ENCODE measurements at regions not wholly inside any gene's neighbourhood (a gene's known extent, or its start where the extent isn't known, plus 50 kb on each side); places are given as distances from the start of the nearest gene placed in this dataset.
A peak's percentile ranks its signal among the peaks of the same experiment; 100 is the strongest.
"Not testable (repeated sequence)": the region's sequence is repeated elsewhere in the genome, so short reads cannot be mapped to it uniquely, and the experiment has no call there.

DNA sequence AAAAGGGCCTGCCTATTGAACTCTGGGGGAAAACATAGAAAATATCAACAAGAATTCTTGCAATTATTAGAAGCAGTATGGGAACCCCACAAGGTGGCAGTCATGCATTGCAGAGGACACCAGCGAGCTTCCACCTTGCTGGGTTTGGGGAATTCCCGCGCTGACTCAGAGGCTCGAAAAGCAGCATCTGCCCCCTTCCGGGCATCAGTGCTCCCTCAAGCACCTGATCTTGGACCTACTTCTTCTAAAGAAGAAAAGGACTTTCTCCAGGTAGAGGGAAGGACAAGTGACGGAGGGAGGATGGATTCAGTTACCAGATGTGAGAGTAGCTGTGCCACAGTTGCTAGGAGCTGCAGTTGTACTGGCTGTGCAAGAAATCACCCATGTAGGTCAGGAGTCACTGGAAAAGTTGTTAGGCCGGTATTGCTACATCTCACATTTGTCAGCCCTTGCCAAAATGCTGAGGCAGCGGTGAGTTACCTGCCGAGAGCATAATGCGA, 415.7 kb downstream of the DIRAS2 start:
- not testable (repeated sequence) for DNase-seq

DNA sequence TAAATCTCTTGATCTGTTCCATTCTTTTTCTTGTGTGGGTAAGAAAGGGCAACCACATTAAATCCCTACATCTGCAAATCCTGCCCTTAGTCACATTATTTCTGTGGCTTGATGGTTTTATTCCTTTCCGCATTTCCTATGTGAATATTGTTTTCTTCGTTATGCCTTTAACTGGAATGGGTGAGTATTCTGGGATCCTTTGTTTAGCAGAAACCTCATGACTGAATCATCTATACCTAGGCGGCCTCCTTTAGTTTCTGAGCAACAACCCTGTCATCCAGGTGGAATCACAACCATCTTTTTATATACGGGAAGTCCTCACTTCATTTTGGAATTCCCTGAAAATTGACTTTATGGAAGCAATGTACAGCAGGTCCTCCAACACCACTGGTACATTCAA, 409.5 kb downstream of the DIRAS2 start:
- ATAC-seq; DNase-seq; intact Hi-C loops (cut with DNase I): not testable (repeated sequence)

More for the DNA sequence above, 415.7 kb downstream of the DIRAS2 start:
- intact Hi-C loops (cut with DNase I) = loop anchor here (10.0 kb wide), 1 partner anchor 648 kb away; no protein-coding TSS in a partner anchor
- not testable (repeated sequence) for ATAC-seq

DNA sequence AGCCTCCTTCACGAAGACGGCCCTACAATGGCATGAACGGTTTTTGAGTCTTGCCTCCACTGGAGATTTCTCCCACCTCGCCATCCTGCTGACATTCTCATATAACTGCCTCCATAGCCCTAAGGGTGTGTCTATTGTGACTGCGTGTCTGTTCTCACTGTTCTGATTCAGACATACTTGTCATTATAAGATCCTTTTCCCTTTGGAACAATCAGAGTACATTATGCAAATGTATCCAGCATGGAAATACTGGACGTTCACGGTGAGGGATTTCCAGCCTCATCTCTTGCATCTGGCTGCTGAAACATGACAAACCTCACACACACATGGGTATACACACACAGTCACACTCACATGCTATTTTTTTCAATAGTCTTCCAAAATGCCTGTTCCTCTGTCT, 402.1 kb downstream of the DIRAS2 start:
- intact Hi-C loops (cut with DNase I) = no loop called here
- DNase-seq (no peak), ATAC-seq (no peak)

DNA sequence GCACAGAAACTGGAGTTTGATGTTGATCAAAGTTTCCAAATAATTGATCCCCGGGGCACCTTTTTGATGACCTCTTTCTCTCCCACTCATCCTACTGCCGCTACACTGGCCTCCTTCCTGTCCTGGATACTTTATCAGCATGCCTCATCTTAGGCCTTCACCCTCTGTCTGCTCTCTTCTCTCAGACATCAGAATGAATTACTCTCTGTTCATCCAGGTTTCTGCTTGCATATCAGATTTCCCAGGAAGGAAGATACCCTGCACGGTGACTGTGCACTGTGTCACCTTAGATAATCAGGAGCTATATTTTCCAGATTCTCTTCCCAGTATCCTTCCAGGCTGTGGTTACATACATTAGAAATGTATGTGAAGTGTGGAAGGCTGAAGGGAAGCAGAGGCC, 397.0 kb downstream of the DIRAS2 start:
- no peak for ATAC-seq
- DNase-seq = no peak

DNA sequence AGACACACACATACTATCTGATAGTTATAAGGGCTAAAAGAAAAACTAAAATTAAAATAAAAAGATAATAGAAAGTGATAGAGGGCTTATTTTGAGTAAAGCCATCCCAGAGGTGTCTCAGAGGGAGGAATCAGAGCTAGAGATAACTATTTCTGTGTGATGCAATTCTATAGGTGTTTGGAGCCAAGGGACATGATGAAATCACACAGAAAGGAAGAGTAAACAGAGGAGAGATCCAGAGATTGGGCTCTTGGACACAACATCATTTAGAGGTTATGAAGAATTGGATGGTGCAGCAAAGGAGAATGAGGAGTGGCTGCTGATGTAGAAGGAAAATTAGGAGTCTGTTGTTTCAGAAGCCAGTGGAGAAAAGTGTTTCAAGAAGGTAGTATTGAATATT, 393.5 kb downstream of the DIRAS2 start:
- intact Hi-C loops (cut with DNase I) = no loop called here
- ATAC-seq = no peak
- no peak for DNase-seq

More for the DNA sequence above, 397.0 kb downstream of the DIRAS2 start:
- intact Hi-C loops (cut with DNase I) = no loop called here

DNA sequence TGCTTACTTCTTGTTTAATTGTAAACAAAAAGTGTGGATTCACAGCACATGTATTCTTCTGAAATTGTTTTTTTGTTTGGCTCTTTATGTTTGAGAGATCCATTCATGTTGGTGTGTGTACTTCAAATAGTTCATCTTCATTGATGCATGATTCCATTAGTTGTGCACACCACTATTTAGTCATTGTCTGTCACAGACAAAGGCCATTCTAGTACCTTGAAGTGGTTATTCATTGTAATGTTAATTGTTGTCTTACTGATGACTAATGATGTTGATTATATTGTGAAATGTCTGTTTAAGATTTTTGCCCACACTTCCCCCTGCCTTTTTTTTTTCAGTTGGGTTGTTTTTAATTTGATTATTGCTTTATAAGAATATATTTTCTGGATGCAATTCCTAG, 391.3 kb downstream of the DIRAS2 start:
- intact Hi-C loops (cut with DNase I) = no loop called here
- ATAC-seq (no peak), DNase-seq (no peak)

DNA sequence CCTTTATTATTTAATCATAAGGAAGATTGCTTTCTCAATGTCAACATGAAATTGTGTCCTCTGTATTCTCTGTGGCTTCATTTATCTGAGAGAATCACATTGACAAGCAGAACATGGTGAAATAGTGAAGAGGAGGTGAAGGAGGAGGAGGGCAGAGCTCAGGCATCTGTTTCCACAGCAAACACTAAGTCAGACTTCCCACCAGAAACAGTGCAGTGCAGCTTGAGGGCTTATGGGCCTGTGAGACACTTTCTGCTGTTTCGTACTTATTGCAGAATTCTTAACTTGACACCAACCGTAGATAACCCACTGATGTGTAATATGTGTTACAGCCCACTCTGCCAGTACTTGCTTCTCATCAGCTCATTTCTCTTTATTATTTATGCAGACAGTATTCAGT, 386.3 kb downstream of the DIRAS2 start:
- ATAC-seq (no peak), DNase-seq (no peak)
- intact Hi-C loops (cut with DNase I) = no loop called here

DNA sequence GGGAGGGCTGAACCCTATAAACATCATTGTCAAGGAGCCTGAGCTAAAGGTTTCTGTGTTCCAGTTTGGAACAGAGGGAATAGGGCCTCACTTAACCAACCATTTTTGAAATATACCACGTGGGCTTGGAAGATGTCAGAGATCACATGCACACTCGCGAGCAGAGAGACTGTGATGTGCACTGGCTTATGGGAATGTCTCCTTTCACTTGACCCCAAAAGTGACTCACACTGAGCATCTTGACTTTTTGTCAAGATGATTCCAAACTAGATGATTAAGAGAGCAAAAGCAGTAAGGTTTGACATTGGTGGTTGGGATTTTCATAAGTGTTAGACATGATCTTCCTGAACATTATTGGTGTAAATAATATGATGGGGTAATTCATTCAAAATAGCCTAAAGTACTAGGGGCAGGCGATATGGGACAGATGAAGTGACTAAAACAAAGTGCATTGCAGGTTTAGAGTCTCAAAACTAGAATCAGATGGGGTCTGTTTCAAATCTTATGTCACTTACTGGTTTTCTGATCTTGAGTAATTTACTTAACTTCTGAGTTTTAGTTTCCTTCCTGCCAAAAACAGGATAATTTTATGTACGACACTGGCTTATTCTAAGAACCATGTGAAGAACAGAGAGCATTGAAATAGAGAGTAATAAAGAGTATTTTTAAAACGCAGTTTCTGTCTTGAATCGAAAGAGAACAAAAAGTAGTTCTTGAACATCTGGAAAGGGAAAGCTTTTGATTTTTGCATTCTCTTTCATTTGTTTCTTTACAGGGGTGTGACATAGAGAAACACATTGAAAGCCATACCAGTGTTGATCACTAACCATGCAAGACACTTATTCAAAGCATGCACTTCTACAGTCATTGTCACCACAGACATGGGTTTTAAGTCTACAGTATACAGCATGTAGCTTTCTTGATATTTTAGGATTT, 383.0 kb downstream of the DIRAS2 start:
- ATAC-seq (no peak), DNase-seq (no peak)
- intact Hi-C loops (cut with DNase I) = no loop called here

DNA sequence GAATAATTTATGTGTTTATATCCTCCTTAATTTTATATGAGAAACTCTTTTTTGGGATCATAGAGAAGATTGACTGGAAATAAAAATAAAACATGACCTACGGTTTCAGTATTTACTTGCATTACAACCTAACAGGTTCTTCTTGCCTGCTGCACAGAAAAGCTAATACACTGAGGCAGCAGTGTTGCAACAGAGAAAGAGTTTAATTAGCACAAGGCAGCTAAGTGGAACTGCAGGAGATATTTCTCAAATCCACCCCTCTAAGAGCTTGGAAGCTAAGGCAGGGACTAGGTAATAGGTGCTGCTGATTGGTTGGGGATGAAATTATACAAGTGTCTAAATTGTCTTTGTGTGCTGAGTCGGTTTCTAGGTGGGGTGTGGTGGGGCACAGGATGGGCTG, 380.9 kb downstream of the DIRAS2 start:
- intact Hi-C loops (cut with DNase I) = no loop called here
- ATAC-seq (no peak), DNase-seq (no peak)

DNA sequence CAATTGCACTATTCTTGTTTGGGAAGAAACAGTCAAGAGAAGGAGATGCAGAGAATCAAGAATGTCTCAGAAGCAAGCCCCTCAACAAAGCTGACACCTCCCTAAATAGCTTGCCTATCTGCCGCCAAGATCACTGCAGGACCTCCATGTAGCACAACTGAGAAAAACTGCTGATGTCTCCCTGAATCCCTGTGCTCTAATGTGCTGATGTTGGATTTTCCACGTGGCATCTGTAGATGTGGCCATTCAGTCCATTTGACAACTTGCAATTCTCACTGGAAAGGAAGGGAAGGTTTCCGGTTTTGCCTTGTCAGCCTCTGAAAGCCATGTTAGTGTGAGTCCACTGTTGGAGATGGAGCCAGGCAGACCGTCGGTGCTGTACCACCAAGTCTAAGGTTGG, 374.0 kb downstream of the DIRAS2 start:
- intact Hi-C loops (cut with DNase I) = no loop called here
- no peak for ATAC-seq

DNA sequence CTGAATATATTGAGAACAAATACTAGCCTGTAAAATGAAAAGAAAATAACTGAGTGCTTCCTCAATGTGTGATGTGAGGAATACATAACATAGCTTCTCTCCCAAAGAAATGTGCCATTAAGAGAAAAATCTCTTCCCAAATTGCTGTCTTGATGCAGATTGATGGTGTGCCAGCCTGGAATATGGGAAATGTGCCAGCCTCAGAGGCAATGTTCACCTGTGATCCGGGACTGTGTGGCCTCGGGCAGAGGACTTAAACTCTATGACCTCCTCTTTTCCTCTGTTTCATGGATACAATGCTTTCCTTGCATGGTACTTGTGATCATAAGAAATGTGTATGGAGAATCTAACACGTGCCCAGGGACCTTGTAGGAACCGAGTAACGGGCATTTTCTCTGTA, 370.9 kb downstream of the DIRAS2 start:
- ATAC-seq (no peak), DNase-seq (no peak)
- intact Hi-C loops (cut with DNase I) = no loop called here

More for the DNA sequence above, 374.0 kb downstream of the DIRAS2 start:
- DNase-seq = no peak

DNA sequence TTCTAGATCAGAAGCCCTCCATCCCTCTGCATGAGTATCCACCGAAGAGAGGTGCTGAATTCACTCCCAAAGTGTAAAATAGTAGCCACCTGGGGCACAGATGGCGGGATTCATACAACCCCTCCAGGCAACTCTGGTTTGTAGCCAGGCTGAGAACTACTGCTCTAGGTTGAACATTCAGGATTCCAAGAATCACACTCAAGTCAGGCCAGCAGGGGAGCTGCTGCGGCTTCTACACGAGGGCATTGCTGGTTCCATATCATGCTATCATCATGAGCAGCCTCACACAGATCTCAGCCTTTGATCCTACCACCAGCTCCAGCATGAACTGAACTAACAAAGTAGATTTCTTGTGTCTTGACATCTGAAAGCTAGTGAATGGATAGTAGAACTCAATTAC, 367.9 kb downstream of the DIRAS2 start:
- ATAC-seq (no peak), DNase-seq (no peak)
- intact Hi-C loops (cut with DNase I) = no loop called here

DNA sequence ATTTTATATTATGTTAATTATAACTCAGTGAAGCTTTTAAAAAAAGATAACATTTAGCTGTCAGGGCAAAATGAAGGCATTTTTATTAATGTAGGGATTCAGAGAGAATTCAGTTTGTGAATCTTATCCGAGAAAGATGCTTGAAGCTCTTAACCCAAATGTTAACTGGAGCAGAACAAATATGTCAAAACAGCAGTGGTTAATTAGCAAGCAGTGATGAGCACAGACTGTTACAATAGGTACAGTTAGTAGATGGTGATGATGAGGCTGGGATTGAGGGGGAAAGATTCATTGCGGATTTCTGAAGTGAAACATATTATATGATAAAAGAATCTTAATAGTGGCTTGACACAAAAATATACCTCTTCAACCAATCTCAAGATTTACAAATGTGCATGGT, 356.7 kb downstream of the DIRAS2 start:
- DNase-seq (no peak), ATAC-seq (no peak)
- intact Hi-C loops (cut with DNase I) = no loop called here

DNA sequence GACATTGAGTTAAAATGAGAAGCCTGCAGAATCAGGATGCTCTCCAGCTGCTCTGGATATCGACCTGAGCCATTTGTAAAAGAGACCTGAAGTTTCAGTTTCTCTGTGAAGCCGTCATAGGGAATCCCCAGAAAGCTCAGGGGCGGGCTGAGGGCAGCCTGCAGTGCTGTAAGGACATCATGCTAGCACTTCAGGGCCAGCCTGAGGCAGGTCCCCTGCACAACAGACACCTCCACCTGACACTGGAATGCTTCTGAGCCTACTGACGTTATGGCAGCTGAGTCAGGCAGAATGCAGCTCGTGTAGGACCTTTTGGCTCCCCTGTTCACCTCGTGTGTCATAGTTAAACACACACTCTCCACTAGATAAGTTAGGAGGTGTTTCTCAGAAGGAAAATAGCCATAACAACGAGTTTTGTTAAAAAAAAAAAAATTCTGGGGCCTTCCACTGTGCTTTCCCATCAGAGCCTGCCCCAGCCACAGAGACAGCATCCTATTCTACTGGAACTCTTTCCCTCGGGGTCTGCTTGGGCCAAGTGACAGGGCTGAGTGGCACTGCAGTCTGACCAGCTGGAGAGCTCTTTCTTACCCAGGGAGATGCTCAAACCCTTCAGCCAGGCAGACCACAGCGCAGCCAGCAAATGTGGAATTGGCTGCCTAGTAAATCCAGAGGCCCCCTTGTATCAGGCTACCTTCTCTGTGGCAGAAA, 354.9 kb downstream of the DIRAS2 start:
- DNase-seq (no peak), ATAC-seq (no peak)
- intact Hi-C loops (cut with DNase I) = no loop called here

DNA sequence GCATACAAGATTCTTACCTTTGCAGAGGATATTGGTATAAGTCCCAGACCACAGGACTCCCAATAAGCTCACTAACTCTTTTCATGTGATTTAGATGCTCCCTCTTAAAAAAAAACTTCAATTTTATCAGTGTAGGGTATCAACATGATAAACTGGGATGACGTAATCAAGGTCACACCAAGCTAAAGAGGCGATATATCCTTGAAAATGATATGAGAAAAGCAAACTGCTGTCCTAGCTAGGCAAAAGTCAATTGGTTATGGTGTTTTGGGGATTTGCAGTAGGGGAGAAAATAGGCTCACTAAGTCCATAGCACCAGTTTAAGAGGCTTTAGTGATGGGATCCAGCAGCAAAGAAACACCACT, 354.4 kb downstream of the DIRAS2 start:
- DNase-seq (no peak), ATAC-seq (no peak)
- intact Hi-C loops (cut with DNase I) = no loop called here

DNA sequence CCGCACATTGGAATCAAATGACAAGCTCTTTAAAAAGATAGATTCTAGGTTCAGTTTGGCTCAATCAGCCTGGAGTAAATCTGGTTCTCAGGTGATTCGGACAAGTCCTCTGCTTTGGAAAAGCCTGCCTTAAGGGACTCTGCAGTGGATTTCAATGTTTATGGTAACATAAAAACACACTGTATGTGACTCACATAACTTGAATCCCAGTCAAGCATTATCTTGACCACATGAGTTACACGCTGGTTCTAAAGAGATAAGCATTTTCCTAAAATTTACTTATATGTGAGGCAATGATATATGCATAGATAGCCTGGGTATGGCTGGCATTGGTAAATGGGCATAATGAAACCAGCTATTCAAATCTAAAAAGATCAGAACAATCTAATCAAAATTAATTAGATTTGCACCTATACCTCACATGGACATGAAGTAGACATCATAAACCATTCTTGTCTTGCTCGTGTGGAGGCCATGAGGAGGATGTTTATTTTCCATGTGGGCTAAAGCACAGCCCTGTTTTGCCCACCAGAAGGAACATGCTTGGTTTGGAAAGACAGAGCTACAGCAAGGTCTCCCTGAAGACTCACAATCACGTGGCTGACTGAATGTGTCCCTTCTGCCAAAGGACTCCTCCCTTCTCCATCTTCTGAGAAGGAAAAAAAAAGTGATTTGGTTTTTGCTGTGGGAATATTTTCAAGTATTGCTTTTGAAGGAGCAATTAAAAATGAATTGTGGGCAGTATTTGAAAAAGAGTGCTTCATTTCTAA, 351.7 kb downstream of the DIRAS2 start:
- intact Hi-C loops (cut with DNase I) = no loop called here
- no peak for DNase-seq
- peak in 1 of 2 donors; percentile 27 for ATAC-seq

DNA sequence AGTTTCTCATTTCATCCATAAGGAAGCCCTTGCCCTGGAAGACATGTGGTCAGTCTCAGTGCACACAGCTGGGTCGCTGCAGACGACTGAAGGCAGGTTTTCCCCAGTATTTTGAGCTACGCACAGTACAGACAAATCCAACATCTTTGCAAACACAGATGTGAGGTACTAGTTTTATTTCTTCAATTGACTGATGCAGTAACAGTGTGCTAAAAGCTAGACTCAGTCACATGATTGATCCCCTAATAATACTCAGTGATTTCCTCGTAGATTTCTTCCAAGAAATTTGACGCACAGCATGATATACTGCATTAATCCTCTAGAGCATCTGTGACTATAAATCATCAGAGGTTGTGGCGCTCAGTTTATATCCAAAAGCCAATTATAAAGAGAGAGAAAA, 346.1 kb downstream of the DIRAS2 start:
- no peak for ATAC-seq
- DNase-seq = no peak
- intact Hi-C loops (cut with DNase I) = no loop called here

DNA sequence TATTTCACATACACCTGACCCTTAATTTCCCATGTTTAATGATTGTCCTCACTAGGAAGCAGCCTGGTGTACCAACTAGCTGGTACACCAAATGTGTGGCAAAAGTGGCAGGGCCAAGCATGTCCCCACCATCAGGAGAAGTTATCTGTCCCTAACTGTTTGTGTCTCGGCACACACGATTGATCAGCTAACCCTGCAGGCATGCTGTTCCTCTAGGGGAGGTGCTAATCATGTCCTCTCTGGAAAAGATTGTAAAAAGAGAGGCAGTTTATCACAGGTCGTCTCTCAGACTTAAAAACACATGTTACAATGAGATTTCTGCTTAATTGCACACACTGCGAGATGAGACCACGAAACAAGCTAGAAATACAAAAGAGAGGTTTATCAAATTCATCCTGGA, 342.7 kb downstream of the DIRAS2 start:
- ATAC-seq (no peak), DNase-seq (no peak)

DNA sequence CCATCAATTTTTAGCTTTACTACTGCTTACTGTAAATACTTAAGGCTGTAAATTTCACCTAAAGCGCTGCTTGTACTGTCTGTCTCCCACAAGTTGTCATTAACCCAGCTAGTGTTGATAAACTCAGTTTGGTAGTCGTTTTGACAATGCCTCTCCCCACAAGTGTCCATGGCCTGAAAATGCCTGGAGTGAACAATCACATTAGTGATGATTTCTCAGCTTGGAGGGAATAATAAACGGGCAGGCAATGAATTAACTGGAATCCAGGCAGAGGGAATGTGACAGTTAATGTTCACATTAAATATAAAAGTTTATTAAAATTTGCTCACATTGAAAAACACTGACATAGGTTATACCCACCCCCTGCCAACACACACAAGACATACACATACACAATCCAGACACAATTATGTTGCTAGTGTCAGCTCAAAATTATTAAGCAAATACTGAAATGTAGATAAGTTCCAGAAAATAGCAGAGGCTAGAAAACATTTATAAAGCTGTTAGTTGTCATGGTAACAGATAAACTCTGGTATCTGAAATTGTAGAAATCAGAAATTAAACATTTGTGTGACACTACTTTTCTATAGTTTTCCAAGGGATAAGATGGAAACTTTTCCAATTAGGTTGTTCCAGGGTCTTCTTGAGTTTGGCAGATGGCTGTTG, 341.9 kb downstream of the DIRAS2 start:
- ATAC-seq (peak in 1 of 2 donors; percentile 62), DNase-seq (no peak)
- intact Hi-C loops (cut with DNase I) = loop anchor here in 1 of 2 donors (10.0 kb wide), 1 partner anchor 1064 kb away; the partner anchor contains the start of gene AUH

More for the DNA sequence above, 342.7 kb downstream of the DIRAS2 start:
- intact Hi-C loops (cut with DNase I) = loop anchor here in 1 of 2 donors (10.0 kb wide), 1 partner anchor 1065 kb away; the partner anchor contains the start of gene AUH
